Fibroblast of the aortic adventitia (primary cell): ENCODE measurements at regions not wholly inside any gene's neighbourhood (a gene's known extent, or its start where the extent isn't known, plus 50 kb on each side); places are given as distances from the start of the nearest gene placed in this dataset.
A peak's percentile ranks its signal among the peaks of the same experiment; 100 is the strongest.
"Not testable (repeated sequence)": the region's sequence is repeated elsewhere in the genome, so short reads cannot be mapped to it uniquely, and the experiment has no call there.

Experiments used
- DNase-seq: peaks from one replicate; pipeline ENCODE4 v3.0.0-alpha.2; 2010; ENCODE audit warnings: low read depth
- H3K4me3 ChIP-seq: 2 replicates; pipeline ENCODE4 v1.5.1; 2011; ENCODE audit warnings: low read depth, mild to moderate bottlenecking, control low read depth, low read length, moderate library complexity
- CTCF ChIP-seq: IDR thresholded peaks from 2 replicates; pipeline ENCODE4 v1.5.1; 2011; ENCODE audit warnings: mild to moderate bottlenecking, low read length, control low read depth, inconsistent platforms; ENCODE audit not compliant: insufficient read depth

GRCh38 chr5:92850886-92851285 is 730.1 kb downstream of the NR2F1-AS1 start:
- TF ChIP-seq CTCF, result no peak
- no peak overlapping the region for H3K4me3 ChIP-seq
- no peak for DNase-seq

GRCh38 chr5:92849756-92850155 is 731.3 kb downstream of the NR2F1-AS1 start:
- H3K4me3 ChIP-seq, result no peak overlapping the region
- no peak for TF ChIP-seq CTCF
- peak; percentile 7 for DNase-seq

GRCh38 chr5:92841604-92842155 is 739.3 kb downstream of the NR2F1-AS1 start:
- TF ChIP-seq CTCF, result no peak
- DNase-seq, result no peak
- no peak overlapping the region for H3K4me3 ChIP-seq

- no peak for TF ChIP-seq CTCF
- no peak overlapping the region for H3K4me3 ChIP-seq
- DNase-seq, result no peak
These were observed 742.8 kb downstream of the NR2F1-AS1 start for GRCh38 chr5:92838253-92838652.

- DNase-seq, result peak; percentile 36
- H3K4me3 ChIP-seq, result no peak overlapping the region
- TF ChIP-seq CTCF, result no peak
These were observed 743.9 kb downstream of the NR2F1-AS1 start for GRCh38 chr5:92836855-92837755.

- no peak overlapping the region for H3K4me3 ChIP-seq
- DNase-seq, result no peak
These were observed 745.3 kb downstream of the NR2F1-AS1 start for GRCh38 chr5:92835712-92836111.

GRCh38 chr5:92823551-92823950 is 757.5 kb downstream of the NR2F1-AS1 start:
- not testable (repeated sequence) for H3K4me3 ChIP-seq

More at GRCh38 chr5:92835712-92836111, 745.3 kb downstream of the NR2F1-AS1 start:
- no peak for TF ChIP-seq CTCF

More at GRCh38 chr5:92823551-92823950, 757.5 kb downstream of the NR2F1-AS1 start:
- DNase-seq, result not testable (repeated sequence)
